B cell (primary cell): ENCODE measurements at regions not wholly inside any gene's neighbourhood (a gene's known extent, or its start where the extent isn't known, plus 50 kb on each side); places are given as distances from the start of the nearest gene placed in this dataset.

Experiments
- ATAC-seq: fragments of 200-7000 bp; cut with Tn5 transposase; one replicate; pipeline ENCODE4 v1.10.0; 2021; ENCODE audit warnings: low read depth, mild to moderate bottlenecking, moderate number of reproducible peaks, moderate library complexity
- CTCF ChIA-PET: fragments of 350-600 bp; sonication (Branson Sonifier 250); formaldehyde crosslinking; loops from one replicate; lab custom pipeline; 2021; ENCODE audit warnings: antibody characterized with exemption, inconsistent platforms; lab: Charles Lee
- POLR2A ChIA-PET: fragments of 350-600 bp; sonication (Branson Sonifier 250); formaldehyde crosslinking; loops from one replicate; lab custom pipeline; 2021; ENCODE audit warnings: antibody characterized with exemption; lab: Charles Lee
- DNase-seq: peaks from one replicate; pipeline ENCODE4 v3.0.0; 2013
- H2AFZ ChIP-seq: 2 replicates; pipeline ENCODE4 v1.6.1; 2012; ENCODE audit warnings: mild to moderate bottlenecking, low read depth, low read length; ENCODE audit not compliant: insufficient read depth, poor library complexity, severe bottlenecking
- H3K27ac ChIP-seq, 2 donors: 1 replicate in 1 of 2; 2 replicates in 1 of 2; pipeline ENCODE4 v1.5.1; 2012 to 2013; ENCODE audit warnings: low read length in 2 of 2, mild to moderate bottlenecking in 2 of 2, moderate library complexity in 1 of 2
- H3K27me3 ChIP-seq, 4 experiments: fragments of 200-600 bp in 1 of 4; sonication (generic) in 1 of 4; replicated peaks in 1 of 4; 1 replicate in 2 of 4; 2 replicates in 2 of 4; pipeline versions ENCODE4 v1.6.1 to v1.7.0; 2013 to 2016; ENCODE audit warnings: low read length in 3 of 4, mild to moderate bottlenecking in 2 of 4, mixed read lengths in 1 of 4, moderate library complexity in 1 of 4; ENCODE audit not compliant: insufficient read depth in 4 of 4, control insufficient read depth in 3 of 4; ENCODE audit errors: control extremely low read depth in 1 of 4
- H3K36me3 ChIP-seq, 2 experiments: replicated peaks in 1 of 2; 1 replicate in 1 of 2; 2 replicates in 1 of 2; pipeline versions ENCODE4 v1.6.1 to v1.7.1; 2013; ENCODE audit warnings: low read length in 1 of 2; ENCODE audit not compliant: insufficient read depth in 2 of 2, control insufficient read depth in 1 of 2; ENCODE audit errors: control extremely low read depth in 1 of 2, extremely low read depth in 1 of 2
- H3K4me1 ChIP-seq, 2 donors: fragments of 200-600 bp in 1 of 2; sonication (generic) in 1 of 2; 1 replicate in 1 of 2; 2 replicates in 1 of 2; pipeline versions ENCODE4 v1.5.1 to v1.6.1; 2013 to 2017; ENCODE audit warnings: low read length in 2 of 2; ENCODE audit not compliant: control insufficient read depth in 2 of 2, insufficient read depth in 2 of 2
- H3K4me2 ChIP-seq: replicated peaks from 2 replicates; pipeline ENCODE3; 2012; ENCODE audit warnings: mild to moderate bottlenecking, low read depth, low read length; ENCODE audit not compliant: poor library complexity, severe bottlenecking
- H3K4me3 ChIP-seq, 5 experiments: fragments of 200-600 bp in 1 of 5; sonication (generic) in 1 of 5; 1 replicate in 3 of 5; 2 replicates in 2 of 5; pipeline versions ENCODE4 v1.5.1 to v1.7.0; 2011 to 2016; ENCODE audit warnings: low read length in 4 of 5, mild to moderate bottlenecking in 4 of 5, low read depth in 2 of 5, control low read depth in 1 of 5, moderate library complexity in 1 of 5; ENCODE audit not compliant: insufficient read depth in 1 of 5; ENCODE audit errors: control extremely low read depth in 1 of 5, extremely low read depth in 1 of 5
- H3K79me2 ChIP-seq: fragments of 200-600 bp; sonication (generic); one replicate; pipeline ENCODE4 v1.6.0; 2016; ENCODE audit warnings: low read length; ENCODE audit not compliant: control insufficient read depth, insufficient read depth
- H3K9ac ChIP-seq: fragments of 200-600 bp; sonication (generic); 2 replicates; pipeline ENCODE4 v1.6.1; 2017; ENCODE audit warnings: mild to moderate bottlenecking, low read length, moderate library complexity
- H3K9me3 ChIP-seq, 3 donors: one replicate each; pipeline versions ENCODE4 v1.6.1 to v1.7.1; 2013; ENCODE audit warnings: low read length in 2 of 3; ENCODE audit not compliant: control insufficient read depth in 2 of 3, insufficient read depth in 1 of 3; ENCODE audit errors: control extremely low read depth in 1 of 3
- H4K20me1 ChIP-seq: 2 replicates; pipeline ENCODE4 v1.6.0; 2012; ENCODE audit warnings: mild to moderate bottlenecking, low read length; ENCODE audit not compliant: insufficient read depth, control insufficient read depth, poor library complexity, severe bottlenecking
- H3K27ac Mint-ChIP-seq: one replicate; pipeline ENCODE4 v1.8.0; 2021; ENCODE audit warnings: mixed read lengths
- H3K27me3 Mint-ChIP-seq: one replicate; pipeline ENCODE4 v1.8.0; 2021; ENCODE audit warnings: mixed read lengths
- H3K4me1 Mint-ChIP-seq: one replicate; pipeline ENCODE4 v1.8.0; 2021; ENCODE audit warnings: mixed read lengths
- H3K4me3 Mint-ChIP-seq: one replicate; pipeline ENCODE4 v1.8.0; 2021; ENCODE audit warnings: mixed read lengths
- H3K9me3 Mint-ChIP-seq: one replicate; pipeline ENCODE4 v1.8.0; 2022; ENCODE audit warnings: mixed read lengths; ENCODE audit not compliant: insufficient read depth
- EZH2 ChIP-seq: IDR thresholded peaks from 2 replicates; pipeline ENCODE4 v1.6.1; 2012; ENCODE audit warnings: borderline replicate concordance, low read depth, mild to moderate bottlenecking, moderate library complexity, low read length; ENCODE audit not compliant: insufficient read depth, poor library complexity, severe bottlenecking
- WGBS: methylation state at CpG from one replicate; pipeline ENCODE4 v1.1.5; 2013; ENCODE audit warnings: missing lambda C conversion rate; ENCODE audit not compliant: insufficient coverage; 5-methylcytosine and 5-hydroxymethylcytosine counted together
- intact Hi-C: fragments of 100-400 bp; cut with micrococcal nuclease; formaldehyde crosslinking; loops from one replicate; pipeline ENCODE4 v1.10.0; 2022
- TF ChIP-seq, protein P1 (sequence below): fragments of 200-600 bp; IDR thresholded peaks from one replicate; pipeline ENCODE4 v1.8.0; 2022; ENCODE audit warnings: antibody characterized with exemption, mild to moderate bottlenecking

GRCh38 chr2:173452416-173452815, 97.7 kb downstream of the CDCA7 start:
- Histone ChIP-seq H3K36me3 (no peaks in the 10 kb centered on the region), H3K4me2 (no peak overlapping the region), H3K4me1 (no peaks in the 10 kb centered on the region), H3K27ac (no peak overlapping the region), H3K27me3 (peaks cover 0 to 6% (median 0%) of the 10 kb centered on the region in 4 experiments), H3K79me2 (no peaks in the 10 kb centered on the region), H2AFZ (no peak overlapping the region), H3K9ac (no peak overlapping the region), H3K4me3 (no peak overlapping the region), H4K20me1 (no peaks in the 10 kb centered on the region), H3K9me3 (peaks cover 0 to 4% (median 0%) of the 10 kb centered on the region in 3 donors)
- ATAC-seq: no peak
- no peak for DNase-seq
- H3K27me3 Mint-ChIP-seq: peaks cover 43% of the 10 kb centered on the region
- TF ChIP-seq, protein P1, sequence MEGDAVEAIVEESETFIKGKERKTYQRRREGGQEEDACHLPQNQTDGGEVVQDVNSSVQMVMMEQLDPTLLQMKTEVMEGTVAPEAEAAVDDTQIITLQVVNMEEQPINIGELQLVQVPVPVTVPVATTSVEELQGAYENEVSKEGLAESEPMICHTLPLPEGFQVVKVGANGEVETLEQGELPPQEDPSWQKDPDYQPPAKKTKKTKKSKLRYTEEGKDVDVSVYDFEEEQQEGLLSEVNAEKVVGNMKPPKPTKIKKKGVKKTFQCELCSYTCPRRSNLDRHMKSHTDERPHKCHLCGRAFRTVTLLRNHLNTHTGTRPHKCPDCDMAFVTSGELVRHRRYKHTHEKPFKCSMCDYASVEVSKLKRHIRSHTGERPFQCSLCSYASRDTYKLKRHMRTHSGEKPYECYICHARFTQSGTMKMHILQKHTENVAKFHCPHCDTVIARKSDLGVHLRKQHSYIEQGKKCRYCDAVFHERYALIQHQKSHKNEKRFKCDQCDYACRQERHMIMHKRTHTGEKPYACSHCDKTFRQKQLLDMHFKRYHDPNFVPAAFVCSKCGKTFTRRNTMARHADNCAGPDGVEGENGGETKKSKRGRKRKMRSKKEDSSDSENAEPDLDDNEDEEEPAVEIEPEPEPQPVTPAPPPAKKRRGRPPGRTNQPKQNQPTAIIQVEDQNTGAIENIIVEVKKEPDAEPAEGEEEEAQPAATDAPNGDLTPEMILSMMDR: no peak
- TF ChIP-seq EZH2: no peak
- no peak overlapping the region for H3K4me3 Mint-ChIP-seq
- H3K4me1 Mint-ChIP-seq: peaks cover 4% of the 10 kb centered on the region
- H3K27ac Mint-ChIP-seq: no peak overlapping the region
- H3K9me3 Mint-ChIP-seq: no peaks in the 10 kb centered on the region
- intact Hi-C loops: no loop called here
- ChIA-PET POLR2A (no interaction called here), CTCF (no interaction called here)
- WGBS: no CpG with 5 or more reads among the region's 8 CpGs

DNA sequence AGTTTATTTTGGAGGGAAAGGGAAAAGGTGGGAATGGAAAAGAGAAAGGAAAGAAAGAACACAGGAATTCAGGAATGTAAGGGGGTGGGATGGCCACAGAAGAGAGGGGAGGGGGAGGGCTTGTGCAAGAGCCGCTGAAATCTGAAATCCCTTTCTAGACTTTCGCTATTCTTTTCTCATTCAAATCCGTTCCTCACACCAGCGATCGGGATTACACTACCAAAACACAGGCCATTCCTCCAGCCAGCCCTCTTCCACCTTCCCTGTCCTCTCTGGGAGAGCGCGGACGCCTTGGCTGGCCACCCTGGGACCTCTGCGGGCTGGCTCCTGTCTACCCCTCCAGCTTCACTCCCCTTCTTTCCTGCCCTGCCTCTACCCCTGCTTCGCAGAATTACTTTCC, 102.3 kb downstream of the CDCA7 start:
- TF ChIP-seq EZH2: no peak
- TF ChIP-seq, protein P1: no peak
- DNase-seq (no peak), ATAC-seq (no peak)
- H3K27me3 ChIP-seq: peaks cover 0 to 5% (median 0%) of the 10 kb centered on the region in 4 experiments
- Mint-ChIP-seq H3K4me3 (no peak overlapping the region), H3K4me1 (no peaks in the 10 kb centered on the region), H3K27ac (no peak overlapping the region), H3K9me3 (no peaks in the 10 kb centered on the region), H3K27me3 (peaks cover 51% of the 10 kb centered on the region)
- H3K27ac ChIP-seq: no peak overlapping the region
- no peaks in the 10 kb centered on the region for H3K36me3 ChIP-seq
- no peaks in the 10 kb centered on the region for H3K79me2 ChIP-seq
- no peak overlapping the region for H3K4me2 ChIP-seq
- no peak overlapping the region for H2AFZ ChIP-seq
- POLR2A ChIA-PET: no interaction called here
- H3K9ac ChIP-seq: no peak overlapping the region
- no peaks in the 10 kb centered on the region for H4K20me1 ChIP-seq
- peaks cover 0 to 2% (median 0%) of the 10 kb centered on the region in 3 donors for H3K9me3 ChIP-seq
- no peak overlapping the region for H3K4me3 ChIP-seq
- intact Hi-C loops: no loop called here
- CTCF ChIA-PET: no interaction called here
- no peaks in the 10 kb centered on the region for H3K4me1 ChIP-seq
- over 99% methylated on average over 9 of the region's 10 CpGs for WGBS
